Liver (tissue), 8 donors: ENCODE measurements at regions not wholly inside any gene's neighbourhood (a gene's known extent, or its start where the extent isn't known, plus 50 kb on each side); places are given as distances from the start of the nearest gene placed in this dataset.
"Not testable (repeated sequence)": the region's sequence is repeated elsewhere in the genome, so short reads cannot be mapped to it uniquely, and the experiment has no call there.

Experiments
- DNase-seq: peaks from one replicate; pipeline ENCODE4 v3.0.0-alpha.2; 2017; ENCODE audit warnings: low spot score
- H3K27ac ChIP-seq, 2 donors: one replicate each; pipeline ENCODE4 v1.7.0; 2013; ENCODE audit warnings: inconsistent platforms in 2 of 2, low read length in 2 of 2, control low read depth in 1 of 2, low read depth in 1 of 2, mild to moderate bottlenecking in 1 of 2
- H3K27me3 ChIP-seq, 4 donors: one replicate each; pipeline versions ENCODE4 v1.6.1 to v1.7.0; 2013; ENCODE audit warnings: low read length in 3 of 4, inconsistent platforms in 1 of 4, mild to moderate bottlenecking in 1 of 4, moderate library complexity in 1 of 4; ENCODE audit not compliant: control insufficient read depth in 4 of 4, insufficient read depth in 4 of 4
- H3K36me3 ChIP-seq, 4 donors: one replicate each; pipeline versions ENCODE4 v1.6.1 to v1.7.0; 2013; ENCODE audit warnings: low read length in 3 of 4, mild to moderate bottlenecking in 3 of 4, low read depth in 1 of 4, moderate library complexity in 1 of 4; ENCODE audit not compliant: control insufficient read depth in 4 of 4, insufficient read depth in 3 of 4
- H3K4me1 ChIP-seq, 4 donors: one replicate each; pipeline versions ENCODE4 v1.6.1 to v1.7.0; 2013; ENCODE audit warnings: low read length in 3 of 4, mild to moderate bottlenecking in 3 of 4, moderate library complexity in 1 of 4; ENCODE audit not compliant: control insufficient read depth in 4 of 4, insufficient read depth in 4 of 4
- H3K4me3 ChIP-seq, 3 donors: one replicate each; pipeline versions ENCODE4 v1.6.1 to v1.7.0; 2013; ENCODE audit warnings: low read length in 3 of 3, control low read depth in 1 of 3, low read depth in 1 of 3, mild to moderate bottlenecking in 1 of 3
- H3K9ac ChIP-seq, 2 donors: one replicate each; pipeline ENCODE4 v1.7.0; 2013; ENCODE audit warnings: low read length in 2 of 2, mild to moderate bottlenecking in 2 of 2, moderate library complexity in 2 of 2, control low read depth in 1 of 2, low read depth in 1 of 2
- H3K9me3 ChIP-seq, 4 donors: one replicate each; pipeline versions ENCODE4 v1.6.1 to v1.7.0; 2013; ENCODE audit warnings: low read length in 3 of 4; ENCODE audit not compliant: control insufficient read depth in 4 of 4
- ATF3 ChIP-seq: IDR thresholded peaks from 2 replicates; pipeline ENCODE4 v1.6.1; 2016; ENCODE audit warnings: antibody characterized with exemption
- CTCF ChIP-seq: fragments of 150-350 bp; IDR thresholded peaks from 2 replicates; pipeline ENCODE4 v1.5.1; 2017; ENCODE audit warnings: improper control_type of control experiment, low read depth, low read length; ENCODE audit not compliant: missing input control
- EGR1 ChIP-seq, 2 donors: IDR thresholded peaks; 2 replicates each; pipeline ENCODE4 v1.6.1; 2016 to 2018; ENCODE audit warnings: antibody characterized with exemption in 2 of 2, low read depth in 2 of 2
- FOXA1 ChIP-seq: IDR thresholded peaks from 2 replicates; pipeline ENCODE4 v1.6.1; 2016; ENCODE audit warnings: antibody characterized with exemption
- FOXA2 ChIP-seq: IDR thresholded peaks from 2 replicates; pipeline ENCODE4 v1.6.1; 2016; ENCODE audit warnings: antibody characterized with exemption
- GABPA ChIP-seq, 2 donors: IDR thresholded peaks in 1 of 2; conservative IDR thresholded peaks in 1 of 2; 2 replicates each; pipeline ENCODE4 v1.6.1; 2016; ENCODE audit warnings: antibody characterized with exemption in 2 of 2, mild to moderate bottlenecking in 1 of 2, moderate library complexity in 1 of 2
- HNF4G ChIP-seq: IDR thresholded peaks from 2 replicates; pipeline ENCODE4 v1.6.1; 2016; ENCODE audit warnings: antibody characterized with exemption
- JUND ChIP-seq, 2 donors: IDR thresholded peaks; 2 replicates each; pipeline ENCODE4 v1.6.1; 2016; ENCODE audit warnings: antibody characterized with exemption in 2 of 2
- MAX ChIP-seq: IDR thresholded peaks from 2 replicates; pipeline ENCODE4 v1.6.1; 2016; ENCODE audit warnings: antibody characterized with exemption
- NR2F2 ChIP-seq: IDR thresholded peaks from 2 replicates; pipeline ENCODE4 v1.6.1; 2016; ENCODE audit warnings: antibody characterized with exemption
- RAD21 ChIP-seq, 2 donors: IDR thresholded peaks; 2 replicates each; pipeline ENCODE4 v1.6.1; 2016; ENCODE audit warnings: antibody characterized with exemption in 2 of 2, mild to moderate bottlenecking in 2 of 2
- REST ChIP-seq: IDR thresholded peaks from 2 replicates; pipeline ENCODE4 v1.6.1; 2016; ENCODE audit warnings: antibody characterized with exemption, mild to moderate bottlenecking
- RXRA ChIP-seq, 2 donors: IDR thresholded peaks; 2 replicates each; pipeline ENCODE4 v1.6.1; 2017 to 2018; ENCODE audit warnings: antibody characterized with exemption in 2 of 2, mild to moderate bottlenecking in 1 of 2
- SP1 ChIP-seq: IDR thresholded peaks from 2 replicates; pipeline ENCODE4 v1.6.1; 2018; ENCODE audit warnings: antibody characterized with exemption, mild to moderate bottlenecking
- TAF1 ChIP-seq: conservative IDR thresholded peaks from 2 replicates; pipeline ENCODE4 v1.6.1; 2016; ENCODE audit warnings: antibody characterized with exemption, mild to moderate bottlenecking
- YY1 ChIP-seq: IDR thresholded peaks from 2 replicates; pipeline ENCODE4 v1.6.1; 2016; ENCODE audit warnings: antibody characterized with exemption, mild to moderate bottlenecking
- ZBTB33 ChIP-seq: IDR thresholded peaks from 2 replicates; pipeline ENCODE4 v1.6.1; 2016; ENCODE audit warnings: antibody characterized with exemption
- WGBS: extraction: QIAGEN DNeasy Blood & Tissue Kit; methylation state at CpG from one replicate; pipeline ENCODE4 v1.1.7; 2013; 5-methylcytosine and 5-hydroxymethylcytosine counted together
- donor health status: healthy.
- donor health status: healthy.
- donor health status: healthy.
- donor health status: healthy.
- donor health status: healthy.

GRCh38 chr5:152739916-152740315 lies 334.8 kb upstream of the NMUR2 start:
- Histone ChIP-seq H3K36me3 (no peaks in the 10 kb centered on the region), H3K4me3 (no peak overlapping the region), H3K4me1 (no peaks in the 10 kb centered on the region), H3K27me3 (no peaks in the 10 kb centered on the region), H3K9me3 (peaks cover 0 to 5% (median 2%) of the 10 kb centered on the region in 4 donors), H3K27ac (no peak overlapping the region), H3K9ac (no peak overlapping the region)
- TF ChIP-seq RAD21 (IDR thresholded peaks at IDR 0.05): no peak
- no peak for TF ChIP-seq FOXA2
- TF ChIP-seq NR2F2: no peak
- TF ChIP-seq GABPA (IDR thresholded peaks at IDR 0.05 in 1 of 2, conservative IDR thresholded peaks at IDR 0.05 in 1 of 2): no peak
- no peak for TF ChIP-seq REST
- TF ChIP-seq EGR1 (IDR thresholded peaks at IDR 0.05; ENCODE audit: low read depth in 2 of 2): no peak
- TF ChIP-seq SP1: no peak
- no peak for TF ChIP-seq HNF4G
- TF ChIP-seq ZBTB33: no peak
- no peak for TF ChIP-seq FOXA1
- no peak for TF ChIP-seq CTCF
- no peak for TF ChIP-seq JUND (IDR thresholded peaks at IDR 0.05)
- TF ChIP-seq ATF3: no peak
- no peak for TF ChIP-seq YY1
- TF ChIP-seq MAX: no peak
- no peak for TF ChIP-seq TAF1
- no peak for TF ChIP-seq RXRA (IDR thresholded peaks at IDR 0.05)
- no peak for DNase-seq

- 68% methylated on average over 10 of the region's 10 CpGs for WGBS
Observed at GRCh38 chr5:152741126-152741525, 336.0 kb upstream of the NMUR2 start.

GRCh38 chr5:152787709-152788217 lies 382.7 kb upstream of the NMUR2 start:
- not testable (repeated sequence) for H3K36me3 ChIP-seq, H3K4me1 ChIP-seq, H3K9ac ChIP-seq, H3K4me3 ChIP-seq, H3K27ac ChIP-seq, H3K27me3 ChIP-seq, H3K9me3 ChIP-seq, DNase-seq
- 51% methylated on average over 6 of the region's 6 CpGs for WGBS

More at GRCh38 chr5:152741126-152741525, 336.0 kb upstream of the NMUR2 start:
- H3K27ac ChIP-seq, H3K9me3 ChIP-seq, H3K4me1 ChIP-seq, H3K27me3 ChIP-seq, DNase-seq, H3K9ac ChIP-seq, H3K4me3 ChIP-seq, H3K36me3 ChIP-seq: not testable (repeated sequence)
